ENCODE measurements at regions not wholly inside any gene's neighbourhood (a gene's known extent, or its start where the extent isn't known, plus 50 kb on each side); places are given as distances from the start of the nearest gene placed in this dataset.
"Not testable (repeated sequence)": the region's sequence is repeated elsewhere in the genome, so short reads cannot be mapped to it uniquely, and the experiment has no call there.

DNA sequence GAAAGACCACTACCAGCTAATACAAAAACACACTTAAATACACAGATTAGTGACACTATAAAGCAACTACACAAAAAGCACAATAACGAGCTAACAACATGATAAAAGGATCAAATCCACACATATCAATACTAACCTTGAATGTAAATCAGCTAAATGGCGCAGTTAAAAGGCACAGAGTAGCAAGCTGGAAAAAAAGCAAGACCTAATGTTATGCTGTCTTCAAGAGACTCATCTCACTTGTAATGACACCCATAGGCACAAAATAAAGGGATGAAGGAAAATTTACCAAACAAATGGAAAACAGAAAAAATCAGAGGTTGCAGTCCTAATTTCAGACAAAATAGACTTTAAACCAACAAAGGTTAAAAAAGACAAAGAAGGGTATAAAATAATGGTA, 86.3 kb downstream of the NUS1 start:
- no peak for DNase-seq

DNA sequence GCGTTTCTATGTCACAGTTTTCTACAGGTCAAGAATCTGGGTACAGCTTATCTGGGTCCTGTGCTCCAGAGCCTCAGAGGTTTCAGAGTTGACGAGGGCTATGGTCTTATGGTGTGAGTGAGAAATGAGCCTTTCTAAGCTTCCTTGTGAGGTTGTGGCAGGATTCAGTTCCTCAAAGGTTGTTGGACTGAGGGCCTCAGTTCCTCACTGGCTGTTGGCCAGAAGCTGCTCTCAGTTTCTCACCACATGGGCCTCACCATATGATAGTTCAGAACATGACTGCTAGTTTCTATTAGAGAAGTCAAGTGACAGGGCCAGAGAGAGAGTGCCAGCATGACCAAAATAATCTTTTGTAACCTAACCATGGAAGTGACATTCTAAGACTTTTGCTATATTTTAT, 96.1 kb downstream of the NUS1 start:
- no peak for DNase-seq

DNA sequence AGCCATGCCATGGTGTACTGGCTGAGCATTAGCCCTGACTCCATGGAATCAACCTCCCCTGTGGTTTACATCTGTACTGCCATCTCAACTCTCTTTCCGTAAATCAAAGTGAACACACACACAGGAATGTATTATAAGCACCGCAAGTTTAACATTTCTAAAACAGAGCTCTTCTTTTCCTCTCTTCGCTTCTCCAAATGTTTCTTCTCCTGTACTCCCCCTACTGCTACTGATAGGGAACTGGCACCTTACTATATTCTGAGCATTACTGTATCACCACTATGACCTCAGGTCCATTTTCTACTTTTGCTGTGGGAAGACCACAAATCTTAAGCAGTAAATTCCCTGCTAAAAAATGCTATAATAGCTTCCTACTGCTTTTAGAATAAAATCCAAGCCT, 101.2 kb downstream of the NUS1 start:
- DNase-seq, result no peak

DNA sequence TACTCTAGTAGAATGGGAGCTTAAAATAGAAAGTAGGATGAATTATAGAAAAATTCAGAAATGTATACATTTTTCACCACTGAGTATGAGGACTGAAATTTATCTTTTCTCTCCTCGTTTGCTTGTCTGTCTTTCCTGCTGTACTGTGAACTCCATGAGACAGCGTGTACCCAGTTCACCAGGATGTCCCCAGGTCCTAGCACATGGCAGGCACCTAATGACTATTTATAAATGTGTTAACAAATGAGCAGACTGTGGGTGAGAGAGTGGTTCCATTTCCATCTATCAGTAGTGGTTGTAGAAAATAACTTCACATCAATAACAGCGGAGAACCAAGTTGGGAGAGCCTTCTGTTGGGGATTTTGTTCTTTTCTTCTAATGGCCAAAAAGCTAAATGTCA, 106.3 kb downstream of the NUS1 start:
- no peak for DNase-seq

DNA sequence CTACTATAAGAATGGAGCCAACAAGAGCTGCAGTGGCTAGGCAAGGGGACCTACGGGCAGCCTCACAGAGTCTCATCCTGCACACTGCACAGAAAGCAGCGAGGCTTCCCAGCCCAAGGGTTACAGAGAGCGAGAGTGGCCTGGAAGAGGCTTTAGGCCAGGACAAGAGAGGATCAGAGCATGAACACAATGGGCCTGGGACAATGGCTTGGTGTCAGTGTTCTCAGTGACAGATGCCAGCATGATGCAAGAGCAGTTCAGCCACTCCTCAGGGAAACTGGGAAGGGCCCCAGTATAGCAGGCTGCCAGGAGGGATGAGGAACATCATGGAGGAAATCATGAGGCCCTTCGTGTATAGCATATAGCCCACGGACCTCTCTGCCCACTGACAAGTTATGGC, 108.0 kb downstream of the NUS1 start:
- no peak for DNase-seq

DNA sequence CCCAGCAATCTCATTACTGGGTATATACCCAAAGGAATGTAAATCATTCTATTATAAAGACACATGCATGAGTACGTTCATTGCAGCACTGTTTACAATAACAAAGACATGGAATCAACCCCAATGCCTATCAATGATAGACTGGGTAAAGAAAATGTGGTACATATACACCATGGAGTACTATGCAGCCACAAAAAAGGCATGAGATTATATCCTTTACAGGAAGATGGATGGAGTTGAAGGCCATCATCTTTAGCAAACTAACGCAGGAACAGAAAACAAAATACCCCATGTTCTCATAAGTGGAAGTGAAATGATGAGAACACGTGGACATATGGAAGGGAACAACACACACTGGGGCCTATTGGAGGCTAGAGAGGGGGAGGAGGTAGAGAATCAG, 115.7 kb downstream of the NUS1 start:
- DNase-seq, result no peak

DNA sequence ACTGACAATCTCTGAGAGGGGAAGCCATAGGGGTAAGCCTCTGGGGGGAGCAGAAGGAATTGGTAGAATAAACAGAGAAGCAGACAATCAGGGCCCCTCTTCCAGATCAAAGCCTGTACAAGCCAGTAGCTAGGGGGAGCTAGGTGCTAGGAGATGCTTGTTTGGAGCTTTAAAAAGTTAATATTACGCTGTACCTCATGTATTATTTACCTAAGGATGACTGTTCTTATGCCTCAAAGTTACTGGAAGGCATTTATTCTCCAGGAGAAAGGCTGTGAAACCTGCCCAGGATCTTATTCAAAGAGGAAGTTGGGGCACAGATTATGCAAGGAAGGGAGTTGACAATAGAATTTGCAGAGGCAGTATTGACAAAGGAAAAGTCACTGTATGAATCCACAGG, 111.8 kb upstream of the SLC35F1 start:
- DNase-seq, result no peak

DNA sequence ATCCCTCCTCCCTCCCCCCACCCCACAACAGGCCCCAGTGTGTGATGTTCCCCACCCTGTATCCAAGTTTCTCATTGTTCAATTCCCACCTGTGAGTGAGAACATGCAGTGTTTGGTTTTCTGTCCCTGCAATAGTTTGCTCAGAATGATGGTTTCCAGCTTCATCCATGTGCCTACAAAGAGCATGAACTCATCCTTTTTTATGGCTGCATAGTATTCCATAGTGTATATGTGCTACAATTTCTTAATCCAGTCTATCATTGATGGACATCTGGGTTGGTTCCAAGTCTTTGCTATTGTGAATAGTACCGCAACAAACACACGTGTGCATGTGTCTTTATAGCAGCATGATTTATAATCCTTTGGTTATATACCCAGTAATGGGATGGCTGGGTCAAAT, 108.2 kb upstream of the SLC35F1 start:
- DNase-seq, result not testable (repeated sequence)

DNA sequence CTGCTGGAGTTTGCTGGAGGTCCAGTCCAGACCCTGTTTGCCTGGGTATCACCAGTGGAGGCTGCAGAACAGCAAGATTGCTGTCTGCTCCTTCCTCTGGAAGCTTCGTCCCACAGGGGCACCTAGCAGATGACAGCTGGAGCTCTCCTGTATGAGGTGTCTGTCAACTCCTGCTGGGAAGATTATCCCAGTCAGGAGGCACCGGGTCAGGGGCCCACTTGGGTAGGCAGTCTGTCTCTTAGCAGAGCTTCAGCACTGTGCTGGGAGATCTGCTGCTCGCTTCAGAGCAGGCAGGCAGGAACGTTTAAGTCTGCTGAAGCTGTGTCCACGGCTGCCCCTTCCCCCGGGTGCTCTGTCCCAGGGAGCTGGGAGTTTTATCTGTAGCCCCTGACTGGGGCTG, 96.8 kb upstream of the SLC35F1 start:
- DNase-seq, result no peak

DNA sequence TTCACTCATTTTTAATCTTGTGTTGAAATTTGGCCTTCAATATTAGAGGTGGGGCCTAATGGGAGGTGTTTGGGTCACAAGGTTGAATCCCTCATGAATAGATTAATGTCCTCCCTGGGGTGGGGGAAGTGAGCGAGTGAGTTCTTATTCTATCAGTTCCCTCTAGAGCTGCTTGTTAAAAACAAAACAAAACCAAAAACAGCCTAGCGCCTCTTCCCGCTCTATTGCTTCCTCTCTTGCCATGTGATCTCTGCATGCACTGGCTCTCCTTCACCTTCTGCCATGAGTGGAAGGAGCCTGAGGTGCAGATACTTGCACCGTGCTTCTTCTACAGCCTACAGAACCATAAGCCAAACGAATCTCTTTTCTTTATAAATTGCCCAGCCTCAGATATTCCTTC, 89.6 kb upstream of the SLC35F1 start:
- DNase-seq, result no peak

DNA sequence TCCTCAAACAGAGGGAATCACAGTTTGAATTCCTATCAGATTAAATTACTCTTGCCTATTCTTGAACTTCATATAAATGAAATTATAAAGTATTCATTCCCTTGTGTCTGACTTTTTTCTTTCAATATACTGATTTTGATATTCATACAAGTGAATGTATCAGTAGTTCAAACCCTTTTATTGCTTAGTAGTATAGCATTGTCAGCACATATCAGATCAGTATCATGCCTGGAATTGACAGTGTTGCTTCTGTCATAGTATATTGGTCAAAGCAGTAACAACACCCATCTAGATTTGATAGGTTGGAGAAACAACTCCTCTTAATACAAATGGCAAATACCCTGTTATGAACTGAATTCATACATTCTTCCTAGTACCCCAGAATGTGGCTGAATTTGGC, 89.1 kb upstream of the SLC35F1 start:
- no peak for DNase-seq

DNA sequence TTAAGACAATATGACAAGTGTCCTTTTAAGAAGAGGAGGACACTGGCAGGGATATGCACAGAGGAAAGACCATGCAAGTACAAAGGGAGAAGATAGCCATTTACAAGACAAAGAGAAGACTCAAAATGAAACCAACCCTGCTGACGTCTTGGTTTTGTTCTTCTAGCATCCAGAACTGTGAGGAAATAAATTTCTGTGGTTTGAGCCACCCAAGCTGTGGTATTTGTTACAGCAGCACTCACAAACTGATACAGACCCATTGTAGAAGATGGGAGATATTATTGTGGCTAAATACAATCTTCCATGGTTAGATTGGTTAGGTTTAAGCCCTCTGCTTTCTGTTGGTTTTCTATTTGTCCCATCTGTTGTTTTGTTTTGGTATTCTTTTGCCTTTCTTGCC, 88.6 kb upstream of the SLC35F1 start:
- no peak for DNase-seq

DNA sequence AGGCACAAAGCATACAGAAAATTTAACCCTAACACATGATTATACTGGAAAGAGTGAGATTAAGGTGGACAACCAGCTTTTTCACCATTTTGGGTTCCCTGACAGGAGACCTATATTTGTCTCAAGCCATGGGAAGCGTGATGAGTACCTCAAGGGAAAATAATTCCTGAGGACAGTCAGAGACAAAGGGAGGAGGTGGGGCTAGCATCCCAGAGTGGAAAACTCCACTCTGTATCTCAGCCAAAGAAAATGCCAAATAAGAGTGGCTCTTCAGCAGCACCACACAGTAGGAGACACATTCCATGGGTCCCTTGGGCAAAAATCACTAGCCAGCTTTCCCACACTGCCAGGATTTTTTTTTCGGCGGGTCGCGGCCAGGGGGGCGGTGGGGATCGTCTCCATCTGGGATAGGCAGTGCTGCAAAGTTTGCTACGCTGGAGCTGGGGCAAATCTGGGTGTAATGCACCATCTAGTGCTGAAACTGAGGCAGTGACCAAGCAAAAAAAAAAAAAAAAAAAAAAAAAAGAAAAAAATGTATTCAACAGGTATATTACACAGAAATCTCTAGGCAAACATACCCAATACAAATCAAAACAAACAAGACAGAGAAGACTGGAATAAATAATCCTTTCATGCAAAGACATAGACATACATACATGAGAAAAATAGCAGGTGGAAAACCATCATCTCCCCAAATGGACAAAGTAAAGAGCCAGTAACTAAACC, 77.3 kb upstream of the SLC35F1 start:
- DNase-seq, result peak in 1 of 3 experiments; percentile 31

DNA sequence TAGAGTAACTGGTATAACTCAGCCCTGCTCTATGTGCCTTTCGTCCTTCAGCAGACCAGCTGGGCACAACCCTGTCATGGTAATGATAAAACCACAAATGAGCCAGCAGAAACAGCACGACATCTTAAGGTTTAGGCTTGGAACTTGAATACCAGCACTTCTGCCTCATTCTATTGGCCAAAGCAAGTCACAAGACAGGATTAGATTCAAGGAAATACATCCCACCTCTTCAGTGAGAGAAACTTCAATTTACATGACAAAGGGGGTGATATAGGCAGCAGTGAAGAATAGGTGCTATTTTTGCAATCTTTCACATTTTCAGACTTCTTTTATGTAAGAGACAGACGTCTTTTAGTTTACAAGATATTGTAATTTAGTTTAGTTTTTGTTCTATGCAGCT, 69.8 kb upstream of the SLC35F1 start:
- DNase-seq, result no peak

DNA sequence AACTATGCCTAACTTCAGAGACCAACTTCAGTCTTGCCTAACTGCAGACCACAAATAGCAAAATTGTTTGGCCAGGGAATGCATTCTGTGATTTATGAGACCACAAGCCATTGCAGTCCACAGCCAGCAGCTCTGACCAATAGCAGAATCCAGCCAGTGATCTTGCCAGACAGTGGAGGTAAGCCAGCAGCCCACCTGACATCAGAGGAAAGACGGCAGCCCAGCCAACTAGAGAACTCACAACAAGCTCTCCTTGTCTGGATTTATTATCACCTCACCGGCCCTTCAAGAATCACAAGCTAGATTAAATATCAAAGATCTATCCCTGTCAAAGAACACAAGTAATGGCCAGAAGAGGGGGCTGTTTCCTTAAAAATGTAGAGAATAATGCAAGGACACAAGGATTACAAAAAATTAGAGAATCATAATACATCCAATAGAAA, 66.5 kb upstream of the SLC35F1 start:
- DNase-seq, result peak in 2 of 3 experiments; percentile 48 to 64

DNA sequence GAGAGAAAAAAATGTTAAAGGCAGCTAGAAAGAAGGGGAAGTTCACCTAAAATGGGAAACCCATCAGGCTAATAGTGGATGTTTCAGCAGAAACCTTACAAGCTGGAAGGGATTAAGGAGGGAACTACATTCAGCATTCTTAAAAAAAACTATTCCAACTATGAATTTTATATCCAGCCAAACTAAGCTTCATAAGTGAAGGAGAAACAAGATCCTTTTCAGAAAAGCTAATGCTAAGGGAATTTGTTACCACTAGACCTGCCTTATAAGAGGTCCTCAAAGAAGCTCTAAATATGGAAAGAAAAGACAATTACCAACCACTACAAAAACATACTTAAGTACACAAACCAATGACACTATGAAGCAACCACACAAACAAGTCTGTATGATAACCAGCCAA, 59.2 kb upstream of the SLC35F1 start:
- no peak for DNase-seq

DNA sequence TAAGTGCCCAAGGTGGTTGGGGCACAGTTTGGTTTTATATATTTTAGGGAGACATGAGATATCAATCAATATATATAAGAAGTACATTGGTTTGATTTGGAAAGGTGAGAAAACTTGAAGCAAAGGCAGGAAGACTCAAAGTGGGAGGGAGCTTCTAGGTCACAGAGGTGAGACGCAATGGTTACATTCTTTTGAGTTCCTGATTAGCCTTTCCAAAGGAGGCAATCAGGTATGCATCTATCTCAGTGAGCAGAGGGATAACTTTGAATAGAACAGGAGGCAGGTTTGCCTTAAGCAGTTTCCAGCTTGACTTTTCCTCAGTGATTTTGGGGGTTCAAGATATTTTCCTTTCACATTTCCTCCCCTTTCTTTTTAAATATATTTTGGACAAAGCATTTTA, 58.0 kb upstream of the SLC35F1 start:
- no peak for DNase-seq
